ENCODE measurements at regions not wholly inside any gene's neighbourhood (a gene's known extent, or its start where the extent isn't known, plus 50 kb on each side); places are given as distances from the start of the nearest gene placed in this dataset.

- DNase-seq, result no peak
Observed at GRCh38 chr2:23330214-23330613, 54.8 kb upstream of the KLHL29 start.
